ENCODE measurements at regions not wholly inside any gene's neighbourhood (a gene's known extent, or its start where the extent isn't known, plus 50 kb on each side); places are given as distances from the start of the nearest gene placed in this dataset.

DNA sequence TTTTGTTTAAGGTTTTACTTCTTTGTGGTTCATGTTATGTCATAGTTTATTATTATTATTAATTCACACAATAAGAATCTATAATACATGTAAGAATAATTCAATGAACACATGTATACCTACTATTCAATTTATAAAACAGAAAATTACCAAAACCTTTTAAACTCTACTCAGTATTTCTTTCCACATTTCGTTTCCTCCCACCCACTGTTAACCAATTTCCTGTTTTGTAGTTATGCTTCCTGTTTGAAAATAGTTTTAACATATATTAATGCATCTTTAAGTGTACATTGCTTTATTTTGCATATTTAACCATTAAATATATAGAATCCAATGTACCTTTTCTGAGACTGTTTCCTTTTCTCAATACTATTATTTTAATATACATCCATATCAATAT lies 397.9 kb upstream of the SPTLC3 start:
- Histone ChIP-seq H3K9me1 (replicated peaks; ENCODE audit: control insufficient read depth, extremely low read depth, insufficient read depth, low read length) (no peaks in the 10 kb centered on the region), H3K27ac (ENCODE audit: insufficient read depth, low read depth, low read length) (no peak overlapping the region), H3K9me3 (replicated peaks; ENCODE audit: control insufficient read depth, insufficient read depth, low read length) (peaks cover 6% of the 10 kb centered on the region), H3K4me1 (ENCODE audit: control insufficient read depth, extremely low read depth, insufficient read depth, low read length) (no peaks in the 10 kb centered on the region), H3K79me2 (ENCODE audit: control insufficient read depth, insufficient read depth, low read length) (no peaks in the 10 kb centered on the region), H3K27me3 (ENCODE audit: control insufficient read depth in 2 of 2, insufficient read depth in 2 of 2, low read length in 2 of 2) (no peaks in the 10 kb centered on the region), H2AFZ (ENCODE audit: low read depth, low read length) (no peak overlapping the region), H3K4me2 (ENCODE audit: insufficient read depth, low read length) (no peak overlapping the region), H4K20me1 (replicated peaks; ENCODE audit: control insufficient read depth, extremely low read depth, insufficient read depth, low read length) (no peaks in the 10 kb centered on the region), H3K9ac (replicated peaks; ENCODE audit: extremely low read depth, insufficient read depth, low read length) (no peak overlapping the region), H3K36me3 (ENCODE audit: control insufficient read depth in 2 of 2, extremely low read depth in 1 of 2, insufficient read depth in 2 of 2, low read length in 2 of 2) (no peaks in the 10 kb centered on the region), H3K4me3 (replicated peaks in 1 of 3; ENCODE audit: insufficient read depth in 1 of 3, low read depth in 1 of 3, low read length in 3 of 3) (no peak overlapping the region)
- intact Hi-C loops (cut with micrococcal nuclease) (no loop called here), dilution Hi-C loops (cut with MboI; ENCODE audit: extremely low pct_ligation_motif_present, low sequenced_read_pairs) (no loop called here)
- ChIA-PET CTCF (no interaction called here), POLR2A (no interaction called here)
- TF ChIP-seq MAX (IDR thresholded peaks at IDR 0.05; ENCODE audit: insufficient read depth, insufficient read length): no peak
- TF ChIP-seq FOS (IDR thresholded peaks at IDR 0.05; ENCODE audit: borderline replicate concordance, insufficient read depth, low read length): no peak
- TF ChIP-seq POLR2AphosphoS5 (IDR thresholded peaks at IDR 0.05; ENCODE audit: insufficient read depth, low read depth, low read length): no peak
- TF ChIP-seq POLR2A (IDR thresholded peaks at IDR 0.05; ENCODE audit: low read depth, low read length): no peak
- TF ChIP-seq MYC (IDR thresholded peaks at IDR 0.05; ENCODE audit: low read depth, low read length): no peak
- TF ChIP-seq JUN (IDR thresholded peaks at IDR 0.05; ENCODE audit: borderline replicate concordance, insufficient read depth, insufficient read length, low read depth): no peak
- TF ChIP-seq EZH2 (IDR thresholded peaks at IDR 0.05; ENCODE audit: borderline replicate concordance, low read depth, low read length, severe bottlenecking): no peak
- TF ChIP-seq CTCF (IDR thresholded peaks at IDR 0.05; ENCODE audit: extremely low read depth in 1 of 2, insufficient read depth in 1 of 2, low read depth in 1 of 2, low read length in 2 of 2): no peak
- TF ChIP-seq GATA2 (IDR thresholded peaks at IDR 0.05; ENCODE audit: insufficient read depth, insufficient read length, low read depth, low read length): no peak
- no peak for FAIRE-seq
- BruUV-seq (replicated peaks): no TSS peak
- DNase-seq (ENCODE audit: low read depth, low spot score): no peak
